CD4-positive, alpha-beta T cell treated with Interleukin-1 beta for 1 hour (primary cell): ENCODE measurements at regions not wholly inside any gene's neighbourhood (a gene's known extent, or its start where the extent isn't known, plus 50 kb on each side); places are given as distances from the start of the nearest gene placed in this dataset.
"Not testable (repeated sequence)": the region's sequence is repeated elsewhere in the genome, so short reads cannot be mapped to it uniquely, and the experiment has no call there.

Experiments used
- DNase-seq, 2 donors: peaks; one replicate each; pipeline ENCODE4 v3.0.0-alpha.2; 2020 to 2022

- DNase-seq, result no peak
These were observed 1569.0 kb upstream of the B3GALT2 start for GRCh38 chr1:194755241-194755994.

- DNase-seq, result not testable (repeated sequence)
These were observed 1552.4 kb upstream of the B3GALT2 start for GRCh38 chr1:194738843-194739242.

GRCh38 chr1:194734970-194735369 lies 1548.6 kb upstream of the B3GALT2 start:
- no peak for DNase-seq

DNA sequence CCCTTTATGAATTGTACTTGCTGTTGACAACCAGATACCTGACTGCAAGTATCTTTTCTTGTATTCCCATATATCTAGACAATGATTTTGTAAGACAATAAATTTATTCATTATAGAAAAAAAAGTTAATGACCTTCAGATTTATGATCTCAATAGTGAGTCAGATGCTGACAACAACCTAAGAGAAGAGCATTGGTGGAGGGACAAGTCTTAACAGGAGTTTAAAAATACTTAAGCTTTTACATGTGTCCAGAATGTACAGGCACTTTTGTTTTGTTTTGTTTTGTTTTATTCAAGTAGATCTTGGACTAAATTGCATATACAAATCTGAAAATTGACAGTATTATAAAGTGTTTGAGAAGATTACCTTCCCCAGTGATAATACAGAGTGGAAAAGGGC lies 1544.6 kb upstream of the B3GALT2 start:
- no peak for DNase-seq

DNA sequence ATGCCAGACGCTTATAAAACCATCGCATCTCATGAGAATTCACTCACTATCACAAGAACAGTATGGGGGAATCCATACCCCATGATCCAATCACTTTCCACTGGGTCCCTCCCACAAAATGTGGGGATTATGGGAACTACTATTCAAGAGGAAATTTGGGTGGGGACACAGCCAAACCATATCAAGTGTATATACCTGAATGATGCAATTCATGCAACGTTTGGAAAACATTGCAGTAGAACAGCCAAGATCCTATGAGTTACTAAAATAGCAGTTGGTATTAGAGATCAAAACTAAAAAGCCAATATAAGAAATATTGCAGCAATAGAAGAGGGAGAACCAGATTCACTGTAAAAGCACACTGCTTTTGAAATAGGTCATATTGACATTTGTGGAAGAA lies 1543.9 kb upstream of the B3GALT2 start:
- no peak for DNase-seq

GRCh38 chr1:194723067-194723466 lies 1536.7 kb upstream of the B3GALT2 start:
- no peak for DNase-seq

- no peak for DNase-seq
These were observed 1531.5 kb upstream of the B3GALT2 start for GRCh38 chr1:194717941-194718340.

GRCh38 chr1:194717334-194717733 lies 1530.9 kb upstream of the B3GALT2 start:
- no peak for DNase-seq

GRCh38 chr1:194710671-194711070 lies 1524.3 kb upstream of the B3GALT2 start:
- DNase-seq, result no peak

DNA sequence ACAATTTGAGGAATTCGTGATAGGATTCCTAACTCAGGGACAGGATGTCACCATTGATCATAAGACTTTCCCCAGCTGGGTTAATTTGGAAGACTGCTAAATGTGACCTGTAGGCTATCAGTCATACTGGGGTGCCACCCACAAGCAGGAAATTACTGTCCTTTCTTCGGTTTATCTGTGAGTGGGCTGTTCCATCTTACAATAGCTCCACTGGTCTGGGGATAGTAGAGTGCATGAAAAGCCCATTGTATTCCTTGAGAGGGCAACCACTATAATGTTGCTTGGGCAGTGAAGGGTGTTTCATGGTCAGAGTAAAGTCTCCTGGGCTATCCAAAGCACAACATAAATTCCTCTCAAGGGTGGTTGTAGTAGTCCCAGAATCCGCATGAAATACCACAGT lies 1523.0 kb upstream of the B3GALT2 start:
- DNase-seq, result no peak

- DNase-seq, result no peak
These were observed 1520.7 kb upstream of the B3GALT2 start for GRCh38 chr1:194707074-194707473.

- no peak for DNase-seq
These were observed 1518.9 kb upstream of the B3GALT2 start for GRCh38 chr1:194705123-194705854.

GRCh38 chr1:194698908-194699318 lies 1512.5 kb upstream of the B3GALT2 start:
- no peak for DNase-seq

- no peak for DNase-seq
These were observed 1506.8 kb upstream of the B3GALT2 start for GRCh38 chr1:194693244-194693643.

DNA sequence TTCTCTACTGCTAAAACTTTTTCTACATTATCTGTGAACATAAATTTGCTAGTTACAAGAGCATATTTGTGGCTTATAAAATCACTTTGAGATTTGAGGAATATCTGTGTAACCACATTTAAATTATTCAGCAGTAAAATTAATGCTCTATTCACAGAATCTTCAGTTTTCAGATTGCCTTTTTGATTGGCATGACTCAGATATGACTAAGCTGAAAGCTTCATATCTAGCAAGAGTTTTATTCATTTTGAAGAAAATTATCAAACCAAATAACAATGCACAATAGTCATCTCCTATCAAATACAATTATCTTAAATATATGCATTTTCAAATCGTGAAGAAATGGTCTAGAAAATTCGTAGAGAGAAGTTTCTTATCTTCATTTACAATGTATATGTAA lies 1498.2 kb upstream of the B3GALT2 start:
- DNase-seq, result no peak

- no peak for DNase-seq
These were observed 1471.7 kb upstream of the B3GALT2 start for GRCh38 chr1:194658090-194658439.

- no peak for DNase-seq
These were observed 1468.5 kb upstream of the B3GALT2 start for GRCh38 chr1:194654956-194655355.

DNA sequence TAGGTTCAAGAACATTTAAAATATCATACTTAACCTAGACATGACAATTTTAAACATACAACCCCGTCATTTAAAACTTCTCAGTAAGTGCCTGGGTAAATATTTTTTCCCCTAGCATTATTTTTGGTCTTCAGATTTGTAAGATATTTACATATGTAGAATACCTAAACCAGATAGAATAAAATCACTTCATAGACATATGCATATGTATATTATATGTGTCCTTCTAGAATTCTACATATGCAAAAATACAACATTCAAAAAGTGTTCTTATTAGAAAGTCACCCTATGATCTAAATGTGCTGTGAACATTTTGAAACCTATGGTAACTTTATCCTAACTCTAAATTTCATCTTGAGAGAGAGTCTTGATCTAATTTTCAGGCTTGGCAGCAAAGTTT lies 1467.0 kb upstream of the B3GALT2 start:
- DNase-seq, result no peak

GRCh38 chr1:194647118-194647517 lies 1460.7 kb upstream of the B3GALT2 start:
- DNase-seq, result no peak

DNA sequence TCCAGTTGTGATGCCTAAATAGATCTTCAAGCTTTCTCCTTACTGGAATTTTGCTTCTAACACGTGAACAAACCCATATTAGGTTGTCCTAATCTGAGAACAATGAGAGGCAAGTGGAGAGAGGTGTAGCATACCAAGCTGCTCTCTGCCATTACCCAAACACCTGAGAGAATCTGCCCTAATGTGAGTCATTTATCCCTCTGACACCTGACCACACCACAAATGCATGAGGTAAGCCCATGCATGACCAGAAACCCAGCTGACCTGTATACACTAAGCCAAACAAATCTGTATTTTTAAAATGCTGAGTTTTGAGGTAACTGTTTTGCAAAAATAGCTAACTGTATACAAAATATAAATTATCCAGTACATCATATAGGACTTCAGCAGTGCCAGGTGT lies 1458.1 kb upstream of the B3GALT2 start:
- no peak for DNase-seq

DNA sequence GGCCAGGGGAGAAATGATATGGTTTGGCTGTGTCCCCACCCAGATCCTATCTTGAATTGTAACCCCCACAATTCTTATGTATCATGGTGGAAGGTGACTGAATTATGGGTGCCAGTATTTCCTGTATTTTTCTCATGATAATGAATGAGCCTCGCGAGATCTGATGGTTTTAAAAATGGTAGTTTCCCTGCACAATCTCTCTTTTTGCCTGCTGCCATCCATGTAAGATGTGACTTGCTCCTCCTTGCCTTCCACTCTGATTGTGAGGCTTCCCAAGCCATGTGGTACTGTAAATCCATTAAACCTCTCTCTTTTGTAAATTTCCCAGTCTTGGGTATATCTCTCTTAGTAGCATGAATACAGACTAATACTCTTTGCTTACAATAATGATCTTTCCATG lies 1453.9 kb upstream of the B3GALT2 start:
- no peak for DNase-seq

- DNase-seq, result no peak
These were observed 1442.6 kb upstream of the B3GALT2 start for GRCh38 chr1:194629011-194629410.

GRCh38 chr1:194624833-194625232 lies 1438.4 kb upstream of the B3GALT2 start:
- DNase-seq, result no peak

DNA sequence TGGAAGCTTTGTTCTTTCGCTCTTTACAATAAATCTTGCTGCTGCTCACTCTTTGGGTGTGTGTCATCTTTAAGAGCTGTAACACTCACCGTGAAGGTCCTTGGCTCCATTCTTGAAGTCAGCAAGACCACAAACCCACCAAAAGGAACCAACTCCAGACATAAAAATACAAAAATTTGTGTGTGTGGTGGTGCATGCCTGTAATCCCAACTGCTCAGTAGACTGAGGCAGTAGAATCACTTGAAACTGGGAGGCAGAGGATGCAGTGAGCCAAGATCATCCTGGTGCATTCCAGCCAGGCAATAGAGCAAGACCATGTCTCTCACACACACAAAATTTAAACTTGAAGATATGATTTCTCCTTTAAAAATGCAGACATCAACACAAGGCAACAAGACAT lies 1431.7 kb upstream of the B3GALT2 start:
- no peak for DNase-seq

DNA sequence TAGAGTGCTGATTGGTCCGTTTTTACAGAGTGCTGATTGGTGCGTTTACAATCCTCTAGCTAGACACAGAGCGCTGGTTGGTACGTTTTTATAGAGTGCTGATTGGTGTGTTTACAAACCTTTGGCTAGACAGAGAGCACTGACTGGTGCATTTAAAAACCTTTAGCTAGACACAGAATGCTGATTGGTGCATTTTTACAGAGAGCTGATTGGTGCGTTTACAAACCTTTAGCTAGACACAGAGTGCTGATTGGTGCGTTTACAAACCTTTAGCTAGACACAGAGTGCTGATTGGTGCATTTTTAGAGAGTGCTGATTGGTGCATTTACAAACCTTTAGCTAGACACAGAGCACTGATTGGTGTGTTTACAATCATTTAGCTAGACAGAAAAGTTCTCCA lies 1430.9 kb upstream of the B3GALT2 start:
- DNase-seq, result not testable (repeated sequence)
